ENCODE measurements at regions not wholly inside any gene's neighbourhood (a gene's known extent, or its start where the extent isn't known, plus 50 kb on each side); places are given as distances from the start of the nearest gene placed in this dataset.
"Not testable (repeated sequence)": the region's sequence is repeated elsewhere in the genome, so short reads cannot be mapped to it uniquely, and the experiment has no call there.

DNA sequence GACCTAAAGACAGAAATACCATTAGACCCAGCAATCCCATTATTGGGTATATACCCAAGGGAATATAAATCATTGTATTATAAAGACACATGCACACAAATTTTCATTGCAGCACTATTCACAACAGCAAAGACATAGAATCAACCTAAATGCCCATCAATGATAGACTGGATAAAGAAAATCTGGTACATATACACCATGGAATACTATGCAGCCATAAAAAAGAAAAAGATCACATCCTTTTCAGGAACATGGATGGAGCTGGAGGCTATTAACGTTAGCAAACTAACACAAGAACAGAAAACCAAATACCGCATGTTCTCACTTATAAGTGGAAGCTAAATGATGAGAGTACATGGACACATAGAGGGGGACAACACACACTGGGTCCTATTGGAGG lies 280.1 kb upstream of the G2E3 start:
- intact Hi-C loops (cut with micrococcal nuclease); ATAC-seq; DNase-seq: not testable (repeated sequence)

DNA sequence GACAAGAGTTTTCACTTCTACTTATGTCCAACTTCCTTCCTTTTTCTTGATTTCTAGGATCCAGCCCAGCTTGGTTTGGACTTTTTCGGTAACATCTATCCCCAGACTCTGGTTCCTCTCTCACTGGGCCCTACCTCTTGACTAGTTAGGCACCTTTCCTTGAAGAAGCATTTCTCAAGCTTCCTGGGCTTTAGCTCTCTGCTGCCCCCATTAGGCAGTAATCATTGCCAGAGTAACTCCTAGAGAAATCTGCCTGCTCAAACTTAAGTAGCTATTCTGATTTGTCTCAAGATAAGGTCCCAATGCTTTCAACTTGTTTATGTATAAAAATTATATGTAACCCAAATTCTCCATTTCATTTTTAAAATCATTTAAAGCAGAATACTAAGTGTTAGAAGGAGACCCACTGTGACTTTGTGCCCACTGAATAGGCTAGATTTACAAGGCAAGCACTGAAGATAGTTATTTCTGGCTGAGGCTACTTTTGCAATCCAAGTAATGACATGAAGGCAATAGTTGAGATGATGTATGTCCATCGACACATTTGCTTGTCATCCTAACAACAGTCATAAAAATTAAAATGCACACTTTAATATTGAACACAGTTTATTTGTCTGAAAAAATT lies 275.0 kb upstream of the G2E3 start:
- intact Hi-C loops (cut with micrococcal nuclease), result no loop called here
- DNase-seq, result no peak
- ATAC-seq, result no peak

DNA sequence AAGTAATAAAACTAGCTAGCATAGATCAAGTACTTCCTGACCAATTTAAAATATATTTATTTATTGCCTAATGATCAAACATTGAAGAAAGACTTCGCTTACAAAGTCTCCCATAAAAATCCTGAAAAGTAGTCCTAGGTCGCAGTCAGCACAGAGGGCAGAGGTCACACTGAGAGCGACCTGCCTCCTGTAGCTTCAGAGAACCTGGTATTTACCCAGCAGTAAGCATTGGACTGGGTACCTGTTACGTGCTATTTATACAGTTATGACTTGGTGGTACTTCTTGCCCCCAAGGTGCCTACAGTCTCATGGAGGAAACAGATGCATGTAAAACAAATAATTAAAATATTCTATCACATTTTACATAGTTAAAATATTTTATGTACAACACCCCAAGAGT lies 274.1 kb upstream of the G2E3 start:
- intact Hi-C loops (cut with micrococcal nuclease), result no loop called here
- ATAC-seq, result no peak
- no peak for DNase-seq

DNA sequence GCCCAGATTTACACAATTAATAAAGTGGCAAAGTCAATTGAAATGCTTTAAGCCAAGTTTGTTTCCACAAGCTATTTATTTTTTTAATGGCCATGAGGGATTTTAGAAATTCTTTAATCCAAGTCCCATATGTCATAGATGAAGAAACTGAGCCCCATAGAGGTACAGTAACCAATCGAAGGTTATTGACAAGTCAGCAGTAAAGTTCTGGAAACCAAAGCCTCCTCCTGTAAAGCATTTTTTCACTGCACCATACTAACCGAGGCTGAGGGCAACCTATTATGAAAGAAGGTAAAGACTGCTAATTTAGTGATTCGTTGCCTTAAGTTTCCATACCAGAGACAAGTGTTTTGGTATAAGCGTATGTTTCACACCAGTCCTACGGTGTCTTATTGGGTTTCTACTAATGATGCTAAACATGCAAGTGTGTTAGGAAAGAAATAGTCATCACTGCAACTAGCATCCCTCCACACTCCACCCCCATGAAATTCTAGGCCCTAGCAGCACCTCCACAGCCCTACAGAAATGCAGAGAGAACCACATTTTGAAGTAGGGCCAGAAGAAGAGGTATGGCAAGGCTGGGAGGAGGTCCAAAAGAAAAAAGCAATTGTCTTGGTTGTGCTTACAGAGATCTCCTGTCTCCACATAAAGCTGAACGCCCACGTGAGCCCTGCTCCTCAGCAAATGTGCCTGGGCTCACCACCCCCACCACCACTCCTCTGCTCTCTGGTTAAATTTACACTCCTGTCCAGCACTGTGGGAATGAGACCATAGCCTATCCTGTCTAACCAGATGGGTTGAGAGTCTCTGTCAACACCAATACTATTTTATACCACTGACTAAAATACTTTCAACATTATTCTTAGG lies 271.1 kb upstream of the G2E3 start:
- DNase-seq, result no peak
- intact Hi-C loops (cut with micrococcal nuclease), result no loop called here
- ATAC-seq, result no peak

DNA sequence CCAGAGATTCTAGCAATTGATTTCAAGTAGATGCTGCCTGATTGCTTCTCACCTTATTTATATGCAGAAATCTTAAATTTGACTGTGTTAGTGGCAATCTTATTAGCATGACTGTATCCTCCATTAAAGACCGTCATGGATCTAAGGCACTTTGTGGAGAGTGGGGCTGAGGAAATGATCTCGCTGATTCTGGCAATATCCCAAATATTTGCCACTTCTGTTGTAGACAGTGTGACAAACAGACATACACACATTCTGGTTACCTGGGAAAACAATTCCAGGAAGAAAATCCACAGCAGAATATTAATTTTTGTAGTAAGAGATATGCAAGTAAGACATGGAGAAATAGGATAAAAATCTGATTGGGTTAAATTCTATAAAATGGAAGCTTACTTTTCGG lies 269.0 kb upstream of the G2E3 start:
- intact Hi-C loops (cut with micrococcal nuclease), result no loop called here
- ATAC-seq (no peak), DNase-seq (no peak)

DNA sequence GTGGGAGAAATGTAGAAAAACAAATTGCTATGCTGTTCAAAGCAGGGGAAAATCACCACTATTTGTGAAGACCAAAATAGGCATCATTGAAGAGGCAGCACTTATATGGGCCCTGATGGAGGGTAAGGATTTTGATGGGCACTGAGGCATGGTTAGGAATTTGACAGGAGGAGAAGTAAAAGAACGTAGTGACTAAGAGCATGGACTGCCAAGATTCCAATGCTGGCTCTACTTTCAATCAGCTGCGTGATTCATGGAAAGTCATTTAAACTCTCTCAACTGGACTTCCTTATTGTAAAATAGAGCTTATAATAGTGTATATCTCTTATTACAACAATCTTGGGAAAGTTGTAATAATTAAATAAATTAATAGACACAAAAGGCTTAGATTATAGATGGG lies 267.7 kb upstream of the G2E3 start:
- intact Hi-C loops (cut with micrococcal nuclease), result no loop called here
- DNase-seq (no peak), ATAC-seq (no peak)

DNA sequence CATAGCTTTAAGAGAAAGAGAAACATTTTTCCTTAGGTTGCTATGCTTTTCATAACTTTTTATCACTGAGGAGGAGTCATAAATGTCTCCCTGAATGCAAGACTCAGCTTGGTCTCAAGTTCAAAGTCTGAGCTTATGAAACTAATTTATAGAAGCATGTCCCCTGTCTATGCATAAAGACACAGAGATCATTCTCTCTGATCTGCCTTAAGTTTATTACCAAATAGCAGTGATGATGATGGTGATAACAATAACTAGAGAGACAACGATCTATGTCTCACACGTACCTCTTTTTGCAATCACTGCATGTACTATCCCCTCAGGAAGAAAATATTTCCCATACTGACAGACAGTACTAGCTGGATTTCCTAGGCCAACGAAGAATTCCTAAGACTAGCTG lies 266.4 kb upstream of the G2E3 start:
- DNase-seq, result no peak
- intact Hi-C loops (cut with micrococcal nuclease), result no loop called here
- ATAC-seq, result no peak

DNA sequence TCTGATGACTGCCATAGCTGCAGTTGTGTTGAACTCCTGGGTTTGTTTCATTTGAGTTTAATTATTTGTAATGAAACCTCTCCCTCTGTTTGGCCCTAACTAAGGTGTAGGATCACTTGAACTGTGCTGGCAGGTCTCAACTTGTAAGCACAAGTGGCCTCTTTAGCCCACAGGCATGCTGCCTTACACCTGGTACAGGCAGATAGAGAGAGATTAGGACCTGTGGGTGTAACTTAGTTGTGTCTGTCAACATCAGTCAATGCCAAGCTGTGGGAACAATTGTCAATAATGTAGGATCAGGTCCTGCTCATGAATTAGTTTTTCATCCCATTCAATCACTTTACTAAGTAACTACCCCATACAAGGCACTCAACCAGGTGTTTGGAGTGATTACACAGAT lies 263.0 kb upstream of the G2E3 start:
- DNase-seq (no peak), ATAC-seq (no peak)
- intact Hi-C loops (cut with micrococcal nuclease), result no loop called here

DNA sequence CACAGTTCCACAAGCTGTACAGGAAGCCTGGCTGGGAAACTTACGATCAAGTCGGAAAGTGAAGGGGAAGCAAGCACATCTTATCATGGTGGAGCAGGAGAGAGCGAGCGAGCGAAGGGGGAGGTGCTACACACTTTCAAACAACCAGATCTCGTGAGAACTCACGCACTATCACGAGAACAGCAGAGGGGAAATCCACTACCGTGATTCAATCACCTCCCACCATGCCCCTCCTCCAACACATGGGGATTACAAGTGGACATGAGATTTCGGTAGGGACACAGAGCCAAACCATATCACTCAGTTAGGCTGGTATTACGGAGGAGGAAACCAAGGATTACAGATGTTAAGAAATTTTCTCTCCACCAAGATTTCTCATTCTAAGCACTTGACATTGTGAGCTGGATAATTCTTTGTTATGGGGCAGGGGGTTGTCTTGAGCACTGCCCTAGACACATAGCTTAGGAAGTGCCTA lies 262.0 kb upstream of the G2E3 start:
- no peak for DNase-seq
- no peak for ATAC-seq
- intact Hi-C loops (cut with micrococcal nuclease), result no loop called here

DNA sequence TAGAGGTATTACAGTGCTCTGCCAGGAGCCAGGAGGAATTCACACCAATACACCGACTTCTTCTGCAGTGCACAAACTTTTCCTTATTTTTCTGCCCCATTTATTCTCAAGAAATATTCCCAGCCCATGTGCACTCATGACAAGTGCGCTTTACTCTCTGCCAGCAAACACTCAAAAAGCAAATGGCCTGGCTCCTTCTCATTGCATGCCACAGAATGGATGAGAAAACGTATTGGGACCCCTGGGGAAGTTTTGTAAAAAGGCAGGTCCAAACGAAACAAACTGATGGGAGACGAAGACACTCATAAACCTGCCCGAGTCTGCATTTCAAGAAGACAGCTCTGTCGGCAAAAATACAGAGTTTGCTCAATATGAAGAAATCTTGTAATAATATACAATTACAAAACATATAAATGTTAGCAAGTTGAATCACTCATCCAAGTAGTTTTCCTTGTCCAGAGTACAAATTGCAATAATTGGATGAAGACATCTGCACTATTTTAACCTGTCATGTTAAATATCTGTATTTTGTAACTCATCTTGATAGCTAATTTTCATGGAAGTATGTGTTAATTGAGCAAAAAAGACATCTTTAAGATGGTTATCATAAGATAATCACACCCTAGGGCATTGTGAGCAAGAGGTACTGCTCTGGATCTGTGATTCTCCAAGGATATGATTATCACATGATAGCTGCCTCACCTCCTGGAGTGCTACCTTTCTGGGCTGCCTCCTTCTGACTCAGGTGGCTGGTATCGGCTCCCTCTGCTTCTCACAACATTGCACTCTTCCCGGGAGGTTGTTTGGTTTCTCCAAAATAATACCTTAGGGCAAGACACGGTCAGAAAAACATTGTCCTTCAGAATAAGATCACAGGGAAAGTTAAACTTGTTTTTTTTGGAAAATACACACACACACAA lies 260.8 kb upstream of the G2E3 start:
- intact Hi-C loops (cut with micrococcal nuclease), result no loop called here
- DNase-seq (no peak), ATAC-seq (no peak)

DNA sequence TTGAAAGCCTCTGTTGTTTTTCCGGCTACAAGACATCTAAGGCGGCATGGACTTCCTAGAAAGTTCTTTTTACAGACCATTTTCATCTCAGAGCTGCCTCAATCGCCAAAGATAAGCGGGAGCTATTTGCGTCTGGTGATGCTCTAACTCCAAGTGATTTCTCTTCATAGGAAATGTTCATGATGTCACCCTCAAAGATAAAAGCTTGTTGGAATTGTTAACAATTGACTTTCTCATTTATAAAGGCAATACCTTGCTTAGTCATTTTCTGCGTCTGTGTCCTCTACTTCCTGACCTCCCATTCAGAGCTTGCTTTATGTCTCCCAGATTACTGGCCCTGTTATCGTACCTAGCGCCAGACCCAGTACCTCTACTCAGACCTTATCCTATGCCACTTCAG lies 259.0 kb upstream of the G2E3 start:
- no peak for ATAC-seq
- intact Hi-C loops (cut with micrococcal nuclease), result no loop called here
- no peak for DNase-seq

DNA sequence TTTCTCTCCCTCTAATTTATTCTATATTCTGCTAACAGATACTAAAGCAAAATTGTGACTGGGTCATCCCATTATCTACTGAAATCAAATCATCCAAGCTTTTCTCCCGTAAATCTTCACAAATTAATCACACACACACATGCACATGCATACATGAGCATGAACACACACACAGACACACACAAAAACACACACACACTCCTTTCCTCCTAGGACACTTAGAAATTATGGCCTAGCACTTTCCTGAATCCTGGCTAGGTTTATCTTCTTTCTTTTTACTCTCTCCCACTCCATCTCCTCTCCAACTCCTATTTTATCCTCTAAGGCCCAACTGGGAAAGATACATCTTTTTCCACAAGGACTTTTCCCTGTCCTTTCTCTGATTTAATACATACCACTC lies 255.6 kb upstream of the G2E3 start:
- intact Hi-C loops (cut with micrococcal nuclease), result no loop called here
- no peak for ATAC-seq

DNA sequence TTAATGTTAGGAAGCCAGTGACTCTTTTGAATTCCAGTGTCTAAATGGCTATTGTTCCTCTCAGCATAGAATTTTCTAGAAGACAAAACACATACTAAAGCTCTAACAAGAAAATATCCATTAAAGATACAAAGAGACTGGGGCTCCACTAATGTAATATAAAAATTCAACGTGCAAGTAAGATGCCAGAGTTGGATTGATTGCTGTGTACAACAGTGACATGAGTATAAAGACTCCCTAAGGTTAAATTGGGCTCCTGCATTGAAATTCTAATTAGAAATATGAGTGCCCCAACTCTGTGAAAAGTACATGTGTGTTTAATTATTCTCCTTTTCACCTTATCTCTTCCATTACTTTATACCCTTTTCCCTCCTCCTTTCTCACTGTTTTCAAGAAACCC lies 253.6 kb upstream of the G2E3 start:
- ATAC-seq (no peak), DNase-seq (no peak)
- intact Hi-C loops (cut with micrococcal nuclease), result no loop called here

More for the DNA sequence above, 255.6 kb upstream of the G2E3 start:
- DNase-seq, result no peak

DNA sequence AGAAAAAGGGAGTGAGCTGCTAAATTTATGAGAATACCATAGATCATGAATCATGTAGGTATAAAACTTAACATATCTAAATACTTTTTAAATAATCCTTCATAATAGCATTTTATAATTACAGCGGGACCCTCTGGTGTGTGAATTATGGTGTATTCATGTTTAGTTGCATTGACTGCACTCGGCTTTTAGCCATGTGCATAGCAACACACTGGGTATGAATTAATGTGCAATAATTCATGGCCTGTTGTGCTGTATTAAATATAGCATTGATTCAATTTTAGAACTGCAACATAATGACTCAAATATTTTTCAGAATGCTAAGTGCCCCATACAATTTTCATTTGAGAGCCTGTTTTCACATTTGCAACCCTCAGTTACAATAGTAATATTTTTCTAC lies 249.6 kb upstream of the G2E3 start:
- intact Hi-C loops (cut with micrococcal nuclease), result no loop called here
- DNase-seq, result no peak
- ATAC-seq, result no peak

DNA sequence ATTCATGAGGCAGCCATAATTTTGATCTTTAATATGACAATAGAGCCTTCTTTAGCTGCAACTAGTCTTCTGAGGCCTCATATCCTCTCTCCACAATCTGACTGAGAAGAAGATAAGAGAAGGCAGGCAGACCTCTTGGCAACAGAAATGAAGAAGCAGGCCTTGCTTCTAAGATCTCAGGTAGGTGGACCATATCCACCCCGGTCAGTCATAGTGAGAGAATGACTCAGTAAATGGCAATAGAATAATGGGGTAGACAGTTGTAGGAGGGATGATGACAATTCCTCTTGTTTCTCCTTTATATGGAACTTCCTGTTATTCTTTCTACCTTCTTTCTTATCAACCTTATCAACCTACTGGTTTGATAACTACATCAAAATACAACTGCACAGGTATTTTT lies 246.7 kb upstream of the G2E3 start:
- DNase-seq (no peak), ATAC-seq (no peak)
- intact Hi-C loops (cut with micrococcal nuclease), result no loop called here

DNA sequence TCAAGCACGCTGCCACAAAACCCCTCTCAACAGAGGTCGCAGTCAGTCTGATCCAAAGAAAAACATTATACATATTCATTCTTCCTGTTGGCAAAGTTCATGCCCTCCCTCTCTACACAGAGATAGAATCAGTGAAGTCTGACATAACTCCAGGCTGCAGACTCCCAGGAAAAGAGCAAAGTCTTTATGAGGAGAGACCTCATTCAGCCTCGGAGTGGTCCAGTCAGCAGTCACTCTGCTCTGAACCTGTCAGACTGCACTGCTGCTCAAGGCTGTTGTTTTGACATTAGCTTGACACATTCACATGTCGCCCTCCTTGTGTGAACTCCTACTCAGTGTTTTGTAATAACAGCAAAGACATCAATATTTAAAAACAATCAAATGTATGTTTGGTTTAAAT lies 241.2 kb upstream of the G2E3 start:
- DNase-seq, result no peak
- intact Hi-C loops (cut with micrococcal nuclease), result no loop called here
- ATAC-seq, result no peak

DNA sequence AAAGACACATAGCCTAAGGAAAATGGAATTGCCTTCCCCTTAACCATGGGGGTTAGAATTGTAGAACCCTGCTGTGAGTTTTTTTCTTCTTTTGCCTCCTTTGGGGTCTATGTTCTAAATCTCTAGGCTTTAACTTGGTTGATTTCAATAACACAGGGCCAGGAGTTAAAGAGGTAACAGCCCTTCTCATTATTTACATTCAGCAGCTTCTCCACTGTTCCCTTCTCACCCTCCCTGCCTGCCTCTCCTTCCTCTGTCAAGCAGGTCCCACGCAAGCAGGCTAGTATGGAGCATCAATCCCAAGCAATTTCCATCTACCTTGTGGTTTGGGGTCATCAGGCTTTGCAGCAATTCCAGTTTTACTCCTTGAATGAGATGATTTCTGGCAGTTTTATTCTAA lies 236.1 kb upstream of the G2E3 start:
- ATAC-seq (no peak), DNase-seq (no peak)
- intact Hi-C loops (cut with micrococcal nuclease), result no loop called here

DNA sequence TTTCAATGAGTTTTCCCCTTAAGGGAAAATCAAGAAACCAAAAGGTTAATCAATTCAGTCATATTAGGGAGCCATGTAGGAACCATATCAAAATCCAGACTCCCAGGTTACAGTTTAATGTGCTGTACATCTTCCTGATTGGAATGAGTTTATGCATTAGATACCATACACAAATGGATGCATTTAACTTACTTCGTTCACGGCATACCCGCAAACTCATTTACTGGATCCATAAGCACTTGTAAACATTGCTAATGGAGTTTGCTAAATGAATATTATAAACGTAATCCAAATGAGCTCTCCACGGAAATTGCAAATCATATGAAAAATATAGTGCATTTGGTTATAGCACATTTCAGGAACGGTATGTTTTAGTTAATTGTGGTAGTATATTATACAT lies 228.9 kb upstream of the G2E3 start:
- DNase-seq (no peak), ATAC-seq (no peak)
- intact Hi-C loops (cut with micrococcal nuclease), result no loop called here

DNA sequence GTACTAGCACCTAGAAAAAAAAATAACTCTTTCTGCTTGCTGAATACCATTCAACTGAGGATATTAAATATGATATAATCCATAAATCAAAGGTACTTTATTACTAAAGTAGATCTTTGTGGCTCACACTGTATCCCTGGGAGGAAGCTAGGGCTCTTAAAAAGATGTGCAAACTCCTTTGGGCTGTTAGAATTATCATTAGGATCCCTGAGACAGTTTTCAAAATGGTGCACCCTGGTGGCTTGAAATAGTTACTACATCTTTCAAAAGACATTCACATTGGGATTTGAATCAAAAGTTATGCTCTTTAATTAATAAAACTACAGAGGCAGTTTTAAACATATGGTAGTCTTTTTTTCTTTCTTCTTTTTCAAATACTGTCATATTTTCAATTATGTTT lies 228.5 kb upstream of the G2E3 start:
- DNase-seq, result no peak
- intact Hi-C loops (cut with micrococcal nuclease), result no loop called here
- no peak for ATAC-seq

DNA sequence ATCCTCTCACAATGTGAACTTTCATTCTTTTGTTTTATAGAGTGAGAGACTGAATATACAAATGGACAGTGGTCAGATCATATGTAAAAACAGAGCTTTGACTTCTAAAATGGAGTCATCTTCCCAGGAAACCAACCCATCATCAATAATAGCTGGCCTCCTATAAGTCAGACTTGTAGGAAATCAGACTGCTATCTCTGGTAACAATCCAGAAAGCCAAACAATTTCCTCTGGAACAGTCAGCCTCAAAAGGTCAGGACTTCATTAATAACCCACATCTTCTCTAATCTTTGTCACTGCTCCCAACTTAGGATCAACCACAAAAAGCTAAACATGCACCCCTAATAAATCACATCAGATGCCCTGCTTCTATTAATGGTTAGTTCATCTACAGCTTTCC lies 227.9 kb upstream of the G2E3 start:
- no peak for DNase-seq
- no peak for ATAC-seq
- intact Hi-C loops (cut with micrococcal nuclease), result no loop called here
